K562 (cell line): ENCODE measurements at regions not wholly inside any gene's neighbourhood (a gene's known extent, or its start where the extent isn't known, plus 50 kb on each side); places are given as distances from the start of the nearest gene placed in this dataset.

Source experiments
- ATAC-seq: fragments of 200-7000 bp; cut with Tn5 transposase; 3 replicates; pipeline ENCODE4 v1.9.1; 2020; ENCODE audit warnings: moderate library complexity
- BruUV-seq: library from RNA; stranded (reverse); fragments of 400-500 nt; replicated peaks from 2 replicates; lab custom pipeline; 2021; lab: Mats Ljungman, UMichigan
- CTCF ChIA-PET: fragments of 300-600 bp; formaldehyde crosslinking; extraction: SDS; loops from one replicate; lab custom pipeline; 2021; ENCODE audit warnings: low intra/inter-chr PET ratio; lab: Yijun Ruan, JAX
- POLR2A ChIA-PET: fragments of 300-600, 350-650 bp; sonication (Branson Sonifier 250); formaldehyde crosslinking; extraction: SDS; loops from one replicate; lab custom pipeline; 2021; ENCODE audit warnings: antibody characterized with exemption, inconsistent platforms; lab: Yijun Ruan, JAX
- DNase-seq, 4 experiments: peaks; one replicate each; pipeline versions ENCODE4 v3.0.0 to v3.0.0-alpha.2; 2011 to 2018; ENCODE audit warnings: low spot score in 3 of 4, mixed read lengths in 3 of 4; ENCODE audit errors: extremely low read depth in 1 of 4
- FAIRE-seq: peaks from 2 replicates; lab custom pipeline; 2011; peaks lifted over from hg19 to GRCh38; lab: Jason Lieb, UNC
- H2AFZ ChIP-seq: 2 replicates; pipeline ENCODE4 v1.6.0; 2011; ENCODE audit warnings: low read depth, low read length, control low read depth, inconsistent platforms
- H3K27ac ChIP-seq: fragments of 200-600 bp; 3 replicates; pipeline ENCODE4 v1.8.0; 2011; ENCODE audit warnings: low read depth, mild to moderate bottlenecking, control low read depth, inconsistent platforms, low read length, moderate library complexity, mixed read lengths; ENCODE audit errors: extremely low read depth
- H3K27me3 ChIP-seq, 2 experiments: fragments of 300-600 bp in 1 of 2; 2 replicates in 1 of 2; 3 replicates in 1 of 2; pipeline versions ENCODE4 v1.6.0 to v1.8.0; 2011; ENCODE audit warnings: inconsistent platforms in 2 of 2, low read length in 2 of 2, mild to moderate bottlenecking in 1 of 2, mixed read lengths in 1 of 2, moderate library complexity in 1 of 2; ENCODE audit not compliant: control insufficient read depth in 2 of 2, insufficient read depth in 2 of 2
- H3K36me3 ChIP-seq: fragments of 300-600 bp; 3 replicates; pipeline ENCODE4 v1.8.0; 2011; ENCODE audit warnings: mild to moderate bottlenecking, low read length, inconsistent platforms; ENCODE audit not compliant: control insufficient read depth, insufficient read depth
- H3K4me1 ChIP-seq, 2 experiments: fragments of 200-600 bp in 1 of 2; replicated peaks in 1 of 2; 2 replicates in 1 of 2; 3 replicates in 1 of 2; pipeline versions ENCODE4 v1.5.1 to v1.8.0; 2011; ENCODE audit warnings: inconsistent platforms in 2 of 2, low read length in 2 of 2, mild to moderate bottlenecking in 1 of 2, mixed read lengths in 1 of 2, moderate library complexity in 1 of 2; ENCODE audit not compliant: control insufficient read depth in 2 of 2, insufficient read depth in 2 of 2
- H3K4me2 ChIP-seq: 2 replicates; pipeline ENCODE4 v1.6.1; 2011; ENCODE audit warnings: low read length, control low read depth, inconsistent platforms, mixed read lengths; ENCODE audit not compliant: insufficient read depth
- H3K4me3 ChIP-seq: fragments of 200-600 bp; sonication (generic), shearing (Covaris generic); 2 replicates; pipeline ENCODE4 v1.5.1; 2016; ENCODE audit warnings: control low read depth, inconsistent platforms
- H3K79me2 ChIP-seq: fragments of 200-600 bp; 3 replicates; pipeline ENCODE4 v1.8.0; 2011; ENCODE audit warnings: low read length, inconsistent platforms; ENCODE audit not compliant: control insufficient read depth, insufficient read depth
- H3K9ac ChIP-seq, 2 experiments: 2 replicates each; pipeline versions ENCODE4 v1.6.0 to v1.6.1; 2011; ENCODE audit warnings: low read depth in 2 of 2, low read length in 2 of 2, control low read depth in 1 of 2, inconsistent platforms in 1 of 2, mild to moderate bottlenecking in 1 of 2, mixed read lengths in 1 of 2; ENCODE audit not compliant: insufficient read depth in 1 of 2
- H3K9me1 ChIP-seq: one replicate; pipeline ENCODE4 v1.6.0; 2011; ENCODE audit warnings: inconsistent platforms, mild to moderate bottlenecking, low read length, moderate library complexity; ENCODE audit not compliant: control insufficient read depth, insufficient read depth
- H3K9me3 ChIP-seq: replicated peaks from 2 replicates; pipeline ENCODE4 v1.5.1; 2011; ENCODE audit warnings: low read depth, low read length, inconsistent platforms; ENCODE audit not compliant: control insufficient read depth, insufficient read depth
- H4K20me1 ChIP-seq: replicated peaks from 2 replicates; pipeline ENCODE4 v1.6.1; 2011; ENCODE audit warnings: low read length, inconsistent platforms, mixed read lengths; ENCODE audit not compliant: control insufficient read depth, insufficient read depth
- CHD7 ChIP-seq: fragments of 200-600 bp; sonication (generic); IDR thresholded peaks from one replicate; pipeline ENCODE4 v1.6.1; 2012; ENCODE audit warnings: mild to moderate bottlenecking, low read depth, low read length, inconsistent platforms
- HDAC8 ChIP-seq: fragments of 450-650 bp; IDR thresholded peaks from 2 replicates; pipeline ENCODE4 v1.6.1; 2016; ENCODE audit warnings: mild to moderate bottlenecking, missing genetic modification characterization, moderate library complexity, missing compliant biosample characterization
- JUND ChIP-seq, 2 experiments: IDR thresholded peaks; 2 replicates in 1 of 2; 3 replicates in 1 of 2; pipeline ENCODE4 v1.6.1; 2011; ENCODE audit warnings: borderline replicate concordance in 2 of 2, low read depth in 2 of 2, low read length in 2 of 2, improper control_type of control experiment in 1 of 2, missing biosample characterization in 1 of 2, missing genetic modification characterization in 1 of 2, missing genetic modification reagents in 1 of 2
- NFIX ChIP-seq: fragments of 250-450 bp; sonication (Bioruptor Pico); IDR thresholded peaks from 2 replicates; pipeline ENCODE4 v1.4.0; 2020; ENCODE audit warnings: low read depth, mild to moderate bottlenecking, moderate library complexity
- SRF ChIP-seq, 2 experiments: fragments of 250-450, 450-650 bp in 1 of 2; sonication (Bioruptor Pico) in 1 of 2; sonication (generic) in 1 of 2; formaldehyde crosslinking; IDR thresholded peaks; 2 replicates each; pipeline versions ENCODE4 v1.5.0 to v1.5.1; 2020 to 2022; ENCODE audit warnings: mild to moderate bottlenecking in 1 of 2, missing genetic modification reagents in 1 of 2
- TBP ChIP-seq: optimal IDR thresholded peaks from 2 replicates; pipeline ENCODE3; 2011; ENCODE audit warnings: low read depth, low read length, improper control_type of control experiment
- TGIF2 ChIP-seq: sonication (generic); formaldehyde crosslinking; IDR thresholded peaks from 2 replicates; pipeline ENCODE4 v1.8.1; 2022; ENCODE audit warnings: mild to moderate bottlenecking, missing genetic modification reagents, moderate library complexity
- THRAP3 ChIP-seq: fragments of 450-650 bp; IDR thresholded peaks from 2 replicates; pipeline ENCODE4 v1.6.1; 2016; ENCODE audit warnings: mild to moderate bottlenecking, inconsistent platforms, borderline replicate concordance
- ZBTB1 ChIP-seq: sonication (generic); formaldehyde crosslinking; IDR thresholded peaks from 2 replicates; pipeline ENCODE4 v1.8.1; 2023; ENCODE audit warnings: missing genetic modification reagents, low read depth, mild to moderate bottlenecking, borderline replicate concordance
- ZBTB26 ChIP-seq: fragments of 450-650 bp; formaldehyde crosslinking; IDR thresholded peaks from 2 replicates; pipeline ENCODE4 v1.4.0; 2022; ENCODE audit warnings: missing genetic modification characterization
- WGBS: fragments of 100-300 bp; shearing (Covaris generic); methylation state at CpG from one replicate; pipeline ENCODE4 v1.1.6; 2016; ENCODE audit warnings: low coverage, mixed read lengths; ENCODE audit not compliant: insufficient coverage; ENCODE audit errors: missing lambda C conversion rate; 5-methylcytosine and 5-hydroxymethylcytosine counted together
- in situ Hi-C: fragments of 300-500 bp; cut with MboI; formaldehyde crosslinking; loops from 4 replicates; pipeline ENCODE4 v1.15.0; 2018; ENCODE audit warnings: inconsistent platforms, mixed read lengths
- intact Hi-C: fragments of 100-400 bp; cut with micrococcal nuclease; formaldehyde crosslinking; loops from 2 replicates; pipeline ENCODE4 v1.14.2; 2022

- BruUV-seq: no TSS peak
- Histone ChIP-seq H3K27me3 (no peaks in the 10 kb centered on the region), H3K4me3 (no peak overlapping the region), H3K79me2 (no peaks in the 10 kb centered on the region), H3K9ac (no peak overlapping the region), H3K9me1 (no peaks in the 10 kb centered on the region), H2AFZ (no peak overlapping the region), H3K27ac (no peak overlapping the region), H3K4me2 (no peak overlapping the region), H4K20me1 (no peaks in the 10 kb centered on the region), H3K9me3 (no peaks in the 10 kb centered on the region), H3K36me3 (no peaks in the 10 kb centered on the region), H3K4me1 (no peaks in the 10 kb centered on the region)
- WGBS: 0% methylated on average over 1 of the region's 1 CpG
- in situ Hi-C loops: no loop called here
- FAIRE-seq (no peak), ATAC-seq (no peak), DNase-seq (no peak)
- ChIA-PET POLR2A (no interaction called here), CTCF (no interaction called here)
- intact Hi-C loops: no loop called here
- TF ChIP-seq THRAP3: no peak
- no peak for TF ChIP-seq NFIX (CRISPR knock-in tag)
- TF ChIP-seq ZBTB1 (CRISPR knock-in tag): no peak
- no peak for TF ChIP-seq SRF (CRISPR knock-in tag; IDR thresholded peaks at IDR 0.05)
- no peak for TF ChIP-seq ZBTB26 (CRISPR knock-in tag)
- no peak for TF ChIP-seq CHD7
- no peak for TF ChIP-seq JUND (IDR thresholded peaks at IDR 0.05; ENCODE audit: borderline replicate concordance, low read depth, low read length)
- TF ChIP-seq JUND (tag; IDR thresholded peaks at IDR 0.05; ENCODE audit: borderline replicate concordance, low read depth, low read length): no peak
- no peak for TF ChIP-seq TBP
- TF ChIP-seq HDAC8 (tag): no peak
- no peak for TF ChIP-seq TGIF2 (CRISPR knock-in tag)
Observed at GRCh38 chr12:71036526-71036925, 116.0 kb upstream of the PTPRR start.
